VCaP (cell line): ENCODE measurements at regions not wholly inside any gene's neighbourhood (a gene's known extent, or its start where the extent isn't known, plus 50 kb on each side); places are given as distances from the start of the nearest gene placed in this dataset.

Source experiments
- H3K27ac ChIP-seq: fragments of 450-650 bp; 2 replicates; pipeline ENCODE4 v1.5.1; 2017
- CTCF ChIP-seq: fragments of 450-650 bp; conservative IDR thresholded peaks from 2 replicates; pipeline ENCODE4 v1.5.1; 2017; ENCODE audit warnings: mild to moderate bottlenecking, moderate library complexity

GRCh38 chr7:42605406-42606192 lies 306.3 kb downstream of the C7orf25 start:
- TF ChIP-seq CTCF = no peak
- no peak overlapping the region for H3K27ac ChIP-seq

- no peak overlapping the region for H3K27ac ChIP-seq
- TF ChIP-seq CTCF = no peak
Observed at GRCh38 chr7:42603496-42603895, 308.4 kb downstream of the C7orf25 start.

- H3K27ac ChIP-seq = no peak overlapping the region
- TF ChIP-seq CTCF = no peak
Observed at GRCh38 chr7:42597300-42597699, 314.6 kb downstream of the C7orf25 start.

- TF ChIP-seq CTCF = no peak
- no peak overlapping the region for H3K27ac ChIP-seq
Observed at GRCh38 chr7:42596737-42597136, 315.1 kb downstream of the C7orf25 start.

- no peak for TF ChIP-seq CTCF
- H3K27ac ChIP-seq = no peak overlapping the region
Observed at GRCh38 chr7:42593860-42594259, 318.0 kb downstream of the C7orf25 start.

- H3K27ac ChIP-seq = no peak overlapping the region
- TF ChIP-seq CTCF = no peak
Observed at GRCh38 chr7:42590771-42591310, 321.0 kb downstream of the C7orf25 start.

- no peak overlapping the region for H3K27ac ChIP-seq
- no peak for TF ChIP-seq CTCF
Observed at GRCh38 chr7:42588876-42589275, 323.0 kb downstream of the C7orf25 start.
